NB4 (cell line): ENCODE measurements at regions not wholly inside any gene's neighbourhood (a gene's known extent, or its start where the extent isn't known, plus 50 kb on each side); places are given as distances from the start of the nearest gene placed in this dataset.

ENCODE experiments used
- CTCF ChIP-seq: IDR thresholded peaks from one replicate; pipeline ENCODE4 v1.5.1; 2012; ENCODE audit warnings: low read depth, low read length
- MAX ChIP-seq: IDR thresholded peaks from 2 replicates; pipeline ENCODE4 v1.6.1; 2011; ENCODE audit warnings: low read depth, low read length
- POLR2A ChIP-seq: IDR thresholded peaks from 2 replicates; pipeline ENCODE4 v1.6.1; 2011; ENCODE audit warnings: mild to moderate bottlenecking; ENCODE audit not compliant: insufficient read length; ENCODE audit errors: extremely low read depth

GRCh38 chr2:150298571-150299305 is 188.7 kb downstream of the RND3 start:
- no peak for TF ChIP-seq CTCF
- TF ChIP-seq POLR2A = no peak
- no peak for TF ChIP-seq MAX
